Right lobe of liver (tissue), 4 donors: ENCODE measurements at regions not wholly inside any gene's neighbourhood (a gene's known extent, or its start where the extent isn't known, plus 50 kb on each side); places are given as distances from the start of the nearest gene placed in this dataset.
"Not testable (repeated sequence)": the region's sequence is repeated elsewhere in the genome, so short reads cannot be mapped to it uniquely, and the experiment has no call there.

ENCODE experiments used
- POLR2A ChIP-seq: fragments of 450-650 bp; IDR thresholded peaks from one replicate; pipeline ENCODE4 v1.6.1; 2017; ENCODE audit warnings: antibody characterized with exemption, mild to moderate bottlenecking
- TF ChIP-seq, protein P1 (sequence below), 4 donors: fragments of 200-600 bp in 3 of 4; fragments of 450-650 bp in 1 of 4; IDR thresholded peaks; one replicate each; pipeline versions ENCODE4 v1.5.1 to v1.8.0; 2016 to 2022; ENCODE audit warnings: antibody characterized with exemption in 4 of 4, mild to moderate bottlenecking in 2 of 4
- donor health status: DM: no; HTN: no; CAD: no.
- donor health status: DM: no; HTN: no; CAD: no.
- donor health status: DM: no; HTN: yes; CAD: no.

DNA sequence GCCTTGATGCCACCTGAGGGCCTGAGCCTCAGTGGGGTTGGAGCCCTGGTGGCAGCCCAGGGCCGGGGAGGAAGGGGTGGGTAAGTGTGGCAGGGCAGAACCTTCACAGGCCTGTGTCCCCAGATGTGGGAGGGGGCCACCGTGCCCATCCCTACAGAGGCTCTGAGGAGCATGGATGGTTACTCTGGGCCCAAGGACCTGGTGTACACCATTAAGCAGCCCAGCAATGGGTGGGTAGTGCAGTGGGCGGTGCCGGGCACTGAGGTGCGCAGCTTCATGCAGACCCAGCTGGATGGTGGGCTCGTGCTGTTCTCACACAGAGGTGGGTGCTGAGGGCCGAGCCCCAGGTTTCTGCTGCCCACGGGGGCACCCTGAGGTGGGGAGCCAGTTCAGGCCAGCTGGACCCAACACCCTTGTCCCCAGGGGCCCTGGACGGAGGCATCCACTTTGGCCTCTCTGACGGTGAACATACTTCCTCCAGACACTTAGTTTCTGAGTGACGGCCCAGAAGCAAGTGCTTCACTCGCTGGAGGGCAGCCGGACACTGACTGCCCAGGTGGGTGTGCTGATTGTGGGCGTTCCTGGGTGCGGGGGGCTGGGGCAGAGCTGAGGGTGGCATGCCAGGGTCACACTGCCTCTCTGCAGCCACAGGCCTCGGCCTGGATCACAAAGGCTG is 179.1 kb upstream of the AKAP13 start:
- TF ChIP-seq, protein P1, sequence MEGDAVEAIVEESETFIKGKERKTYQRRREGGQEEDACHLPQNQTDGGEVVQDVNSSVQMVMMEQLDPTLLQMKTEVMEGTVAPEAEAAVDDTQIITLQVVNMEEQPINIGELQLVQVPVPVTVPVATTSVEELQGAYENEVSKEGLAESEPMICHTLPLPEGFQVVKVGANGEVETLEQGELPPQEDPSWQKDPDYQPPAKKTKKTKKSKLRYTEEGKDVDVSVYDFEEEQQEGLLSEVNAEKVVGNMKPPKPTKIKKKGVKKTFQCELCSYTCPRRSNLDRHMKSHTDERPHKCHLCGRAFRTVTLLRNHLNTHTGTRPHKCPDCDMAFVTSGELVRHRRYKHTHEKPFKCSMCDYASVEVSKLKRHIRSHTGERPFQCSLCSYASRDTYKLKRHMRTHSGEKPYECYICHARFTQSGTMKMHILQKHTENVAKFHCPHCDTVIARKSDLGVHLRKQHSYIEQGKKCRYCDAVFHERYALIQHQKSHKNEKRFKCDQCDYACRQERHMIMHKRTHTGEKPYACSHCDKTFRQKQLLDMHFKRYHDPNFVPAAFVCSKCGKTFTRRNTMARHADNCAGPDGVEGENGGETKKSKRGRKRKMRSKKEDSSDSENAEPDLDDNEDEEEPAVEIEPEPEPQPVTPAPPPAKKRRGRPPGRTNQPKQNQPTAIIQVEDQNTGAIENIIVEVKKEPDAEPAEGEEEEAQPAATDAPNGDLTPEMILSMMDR (IDR thresholded peaks at IDR 0.05), result not testable (repeated sequence)
- not testable (repeated sequence) for TF ChIP-seq POLR2A
